ENCODE measurements at regions not wholly inside any gene's neighbourhood (a gene's known extent, or its start where the extent isn't known, plus 50 kb on each side); places are given as distances from the start of the nearest gene placed in this dataset.
"Not testable (repeated sequence)": the region's sequence is repeated elsewhere in the genome, so short reads cannot be mapped to it uniquely, and the experiment has no call there.

DNA sequence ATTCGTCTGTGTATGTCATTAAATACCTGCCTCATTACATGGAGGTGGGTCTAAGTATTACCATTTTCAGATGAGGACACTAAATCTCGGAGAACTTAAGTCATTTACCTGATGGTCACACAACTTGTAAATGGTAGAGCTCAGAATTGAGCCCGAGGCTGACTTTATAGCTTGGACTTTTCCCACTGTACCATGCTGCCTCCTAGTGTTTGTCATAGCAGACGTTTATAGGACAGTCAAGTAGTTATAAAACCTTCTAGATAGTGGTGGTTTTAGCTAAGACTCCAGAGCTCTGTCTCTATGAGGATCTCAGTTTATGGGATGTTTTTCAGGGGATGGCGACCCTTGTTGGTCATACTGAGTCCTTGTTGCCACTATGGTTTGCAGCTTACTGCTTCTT is 271.8 kb downstream of the ZNF37A start:
- not testable (repeated sequence) for H3K4me3 Mint-ChIP-seq (ENCODE audit: unreplicated experiment); H3K36me3 ChIP-seq (ENCODE audit: insufficient read depth, low read length); H3K27ac Mint-ChIP-seq (ENCODE audit: unreplicated experiment); H3K4me1 Mint-ChIP-seq (ENCODE audit: low read depth, unreplicated experiment); H3K4me1 ChIP-seq (ENCODE audit: insufficient read depth, low read length); H3K27me3 Mint-ChIP-seq (ENCODE audit: low read depth, unreplicated experiment); H3K79me2 ChIP-seq (ENCODE audit: insufficient read depth, low read length); FAIRE-seq; H3K9ac ChIP-seq (ENCODE audit: low read length); H3K36me3 Mint-ChIP-seq (ENCODE audit: low read depth, unreplicated experiment); H4K20me1 ChIP-seq (ENCODE audit: insufficient read depth, low read length); H3K9me3 Mint-ChIP-seq (ENCODE audit: unreplicated experiment); H3K4me3 ChIP-seq (ENCODE audit: insufficient read depth, low read depth, low read length); H3K27ac ChIP-seq (ENCODE audit: low read depth, low read length); H2AFZ ChIP-seq (ENCODE audit: low read depth, low read length); H3K27me3 ChIP-seq (ENCODE audit: insufficient read depth, low read length); H3K4me2 ChIP-seq (ENCODE audit: low read length); H3K9me3 ChIP-seq (ENCODE audit: insufficient read depth, low read depth, low read length)
- TF ChIP-seq, protein P1, sequence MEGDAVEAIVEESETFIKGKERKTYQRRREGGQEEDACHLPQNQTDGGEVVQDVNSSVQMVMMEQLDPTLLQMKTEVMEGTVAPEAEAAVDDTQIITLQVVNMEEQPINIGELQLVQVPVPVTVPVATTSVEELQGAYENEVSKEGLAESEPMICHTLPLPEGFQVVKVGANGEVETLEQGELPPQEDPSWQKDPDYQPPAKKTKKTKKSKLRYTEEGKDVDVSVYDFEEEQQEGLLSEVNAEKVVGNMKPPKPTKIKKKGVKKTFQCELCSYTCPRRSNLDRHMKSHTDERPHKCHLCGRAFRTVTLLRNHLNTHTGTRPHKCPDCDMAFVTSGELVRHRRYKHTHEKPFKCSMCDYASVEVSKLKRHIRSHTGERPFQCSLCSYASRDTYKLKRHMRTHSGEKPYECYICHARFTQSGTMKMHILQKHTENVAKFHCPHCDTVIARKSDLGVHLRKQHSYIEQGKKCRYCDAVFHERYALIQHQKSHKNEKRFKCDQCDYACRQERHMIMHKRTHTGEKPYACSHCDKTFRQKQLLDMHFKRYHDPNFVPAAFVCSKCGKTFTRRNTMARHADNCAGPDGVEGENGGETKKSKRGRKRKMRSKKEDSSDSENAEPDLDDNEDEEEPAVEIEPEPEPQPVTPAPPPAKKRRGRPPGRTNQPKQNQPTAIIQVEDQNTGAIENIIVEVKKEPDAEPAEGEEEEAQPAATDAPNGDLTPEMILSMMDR (IDR thresholded peaks at IDR 0.05; ENCODE audit: insufficient read depth, low read depth, low read length), result peak; percentile 13
- DNase-seq (ENCODE audit: low read depth), result peak; percentile 0

DNA sequence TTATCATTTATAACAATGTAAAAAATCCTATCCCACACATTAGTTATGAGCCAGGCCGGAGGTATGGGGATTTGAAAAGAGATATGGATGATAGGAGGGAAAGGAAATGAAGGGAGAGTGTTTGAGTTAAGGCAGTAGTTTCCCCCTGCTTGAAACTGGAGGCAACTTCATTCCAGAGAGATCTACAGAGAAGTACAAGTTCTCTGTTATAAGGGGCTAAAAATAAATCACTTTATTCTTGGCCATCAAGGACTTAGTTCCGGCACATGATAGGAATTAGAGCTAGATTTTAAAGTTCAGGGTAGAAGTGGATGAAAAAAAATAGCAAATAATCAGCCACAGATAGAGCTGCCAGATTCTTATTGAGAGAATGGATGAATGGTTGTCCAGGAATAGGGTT is 289.7 kb downstream of the ZNF37A start:
- H2AFZ ChIP-seq (ENCODE audit: low read depth, low read length); H3K27me3 ChIP-seq (ENCODE audit: insufficient read depth, low read length); H3K27ac Mint-ChIP-seq (ENCODE audit: unreplicated experiment); H3K27ac ChIP-seq (ENCODE audit: low read depth, low read length); H3K4me3 ChIP-seq (ENCODE audit: insufficient read depth, low read depth, low read length); H3K4me3 Mint-ChIP-seq (ENCODE audit: unreplicated experiment); H3K4me1 Mint-ChIP-seq (ENCODE audit: low read depth, unreplicated experiment); FAIRE-seq; H3K4me1 ChIP-seq (ENCODE audit: insufficient read depth, low read length); H3K36me3 Mint-ChIP-seq (ENCODE audit: low read depth, unreplicated experiment); DNase-seq (ENCODE audit: low read depth); H3K27me3 Mint-ChIP-seq (ENCODE audit: low read depth, unreplicated experiment); H3K36me3 ChIP-seq (ENCODE audit: insufficient read depth, low read length); H3K79me2 ChIP-seq (ENCODE audit: insufficient read depth, low read length); H3K9ac ChIP-seq (ENCODE audit: low read length); H4K20me1 ChIP-seq (ENCODE audit: insufficient read depth, low read length); H3K9me3 Mint-ChIP-seq (ENCODE audit: unreplicated experiment); H3K4me2 ChIP-seq (ENCODE audit: low read length); H3K9me3 ChIP-seq (ENCODE audit: insufficient read depth, low read depth, low read length): not testable (repeated sequence)

DNA sequence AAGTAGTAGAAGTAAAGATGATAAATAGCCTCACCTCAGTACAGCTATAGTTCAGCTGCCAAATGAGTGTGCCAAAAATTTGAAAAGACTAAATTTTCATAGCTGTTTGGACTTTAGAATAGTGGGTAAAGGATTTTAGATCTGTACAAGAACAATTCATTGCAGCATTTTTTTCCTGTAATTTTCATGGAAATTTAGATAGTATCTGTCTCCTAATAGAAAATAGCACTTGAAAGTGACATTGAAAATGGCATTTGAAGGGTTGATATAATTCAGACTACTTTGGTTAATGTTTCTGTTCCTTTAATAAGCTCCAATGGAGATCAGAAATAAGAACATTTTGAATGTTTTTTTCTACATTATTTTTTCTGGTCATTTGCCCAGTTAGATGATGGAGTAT is 292.7 kb downstream of the ZNF37A start:
- not testable (repeated sequence) for H3K4me2 ChIP-seq (ENCODE audit: low read length); H3K36me3 Mint-ChIP-seq (ENCODE audit: low read depth, unreplicated experiment); H3K9me3 ChIP-seq (ENCODE audit: insufficient read depth, low read depth, low read length); H2AFZ ChIP-seq (ENCODE audit: low read depth, low read length); FAIRE-seq; H3K9ac ChIP-seq (ENCODE audit: low read length); H3K27me3 Mint-ChIP-seq (ENCODE audit: low read depth, unreplicated experiment); H4K20me1 ChIP-seq (ENCODE audit: insufficient read depth, low read length); H3K4me3 ChIP-seq (ENCODE audit: insufficient read depth, low read depth, low read length); H3K27me3 ChIP-seq (ENCODE audit: insufficient read depth, low read length); H3K27ac ChIP-seq (ENCODE audit: low read depth, low read length); H3K4me1 Mint-ChIP-seq (ENCODE audit: low read depth, unreplicated experiment); H3K4me3 Mint-ChIP-seq (ENCODE audit: unreplicated experiment); H3K4me1 ChIP-seq (ENCODE audit: insufficient read depth, low read length); H3K9me3 Mint-ChIP-seq (ENCODE audit: unreplicated experiment); H3K79me2 ChIP-seq (ENCODE audit: insufficient read depth, low read length); H3K27ac Mint-ChIP-seq (ENCODE audit: unreplicated experiment); H3K36me3 ChIP-seq (ENCODE audit: insufficient read depth, low read length); DNase-seq (ENCODE audit: low read depth)

DNA sequence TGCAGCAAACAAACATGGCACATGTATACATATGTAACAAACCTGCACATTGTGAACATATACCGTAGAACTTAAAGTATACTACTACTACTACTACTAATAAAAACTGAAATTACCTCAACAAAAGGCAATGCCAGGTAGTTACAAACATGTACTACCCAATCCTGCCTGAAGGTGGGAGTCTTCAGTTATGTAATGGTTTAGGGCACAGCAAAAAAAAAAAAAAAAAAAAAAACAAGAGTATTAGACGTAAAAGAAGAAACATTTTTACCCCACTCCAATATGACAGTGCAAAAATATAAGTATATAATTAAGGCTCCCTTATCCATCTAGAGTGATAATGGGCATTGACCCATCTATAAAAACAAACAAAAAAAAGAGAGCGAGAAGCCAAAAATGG is 296.6 kb downstream of the ZNF37A start:
- H3K9ac ChIP-seq (ENCODE audit: low read length); H3K36me3 Mint-ChIP-seq (ENCODE audit: low read depth, unreplicated experiment); H3K36me3 ChIP-seq (ENCODE audit: insufficient read depth, low read length); H3K27ac ChIP-seq (ENCODE audit: low read depth, low read length); H3K4me3 ChIP-seq (ENCODE audit: insufficient read depth, low read depth, low read length); H3K4me1 ChIP-seq (ENCODE audit: insufficient read depth, low read length); H3K27me3 ChIP-seq (ENCODE audit: insufficient read depth, low read length); FAIRE-seq; H3K4me2 ChIP-seq (ENCODE audit: low read length); H2AFZ ChIP-seq (ENCODE audit: low read depth, low read length); H3K27ac Mint-ChIP-seq (ENCODE audit: unreplicated experiment); H3K79me2 ChIP-seq (ENCODE audit: insufficient read depth, low read length); H4K20me1 ChIP-seq (ENCODE audit: insufficient read depth, low read length); DNase-seq (ENCODE audit: low read depth); H3K27me3 Mint-ChIP-seq (ENCODE audit: low read depth, unreplicated experiment); H3K9me3 ChIP-seq (ENCODE audit: insufficient read depth, low read depth, low read length); H3K4me3 Mint-ChIP-seq (ENCODE audit: unreplicated experiment); H3K9me3 Mint-ChIP-seq (ENCODE audit: unreplicated experiment); H3K4me1 Mint-ChIP-seq (ENCODE audit: low read depth, unreplicated experiment): not testable (repeated sequence)

DNA sequence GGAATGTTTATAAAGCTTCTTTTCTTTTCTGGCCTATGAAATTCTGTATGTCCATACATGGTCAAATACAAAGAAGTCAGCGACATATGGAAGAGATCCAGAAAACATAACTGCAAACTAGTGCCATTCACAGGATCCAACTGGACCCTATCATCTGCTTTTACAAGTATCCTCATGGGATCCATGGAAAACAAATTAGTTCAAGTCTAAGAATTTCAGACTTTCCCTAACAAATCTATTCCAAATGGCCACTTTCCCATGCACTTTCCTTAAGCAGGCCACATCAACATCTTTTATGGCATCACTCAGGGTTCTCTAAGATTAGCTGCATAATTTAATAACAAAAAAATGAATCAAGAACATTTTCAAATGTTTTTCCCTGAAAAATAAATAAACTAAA is 301.3 kb downstream of the ZNF37A start:
- not testable (repeated sequence) for H3K36me3 ChIP-seq (ENCODE audit: insufficient read depth, low read length); H3K4me1 ChIP-seq (ENCODE audit: insufficient read depth, low read length); H3K27me3 Mint-ChIP-seq (ENCODE audit: low read depth, unreplicated experiment); H3K4me3 Mint-ChIP-seq (ENCODE audit: unreplicated experiment); H3K9me3 Mint-ChIP-seq (ENCODE audit: unreplicated experiment); H3K27ac Mint-ChIP-seq (ENCODE audit: unreplicated experiment); H3K4me1 Mint-ChIP-seq (ENCODE audit: low read depth, unreplicated experiment); FAIRE-seq; H3K4me2 ChIP-seq (ENCODE audit: low read length); DNase-seq (ENCODE audit: low read depth); H3K4me3 ChIP-seq (ENCODE audit: insufficient read depth, low read depth, low read length); H3K36me3 Mint-ChIP-seq (ENCODE audit: low read depth, unreplicated experiment); H3K27ac ChIP-seq (ENCODE audit: low read depth, low read length); H2AFZ ChIP-seq (ENCODE audit: low read depth, low read length); H4K20me1 ChIP-seq (ENCODE audit: insufficient read depth, low read length); H3K9me3 ChIP-seq (ENCODE audit: insufficient read depth, low read depth, low read length); H3K9ac ChIP-seq (ENCODE audit: low read length); H3K27me3 ChIP-seq (ENCODE audit: insufficient read depth, low read length); H3K79me2 ChIP-seq (ENCODE audit: insufficient read depth, low read length)
